Erythroblast (primary cell): ENCODE measurements at regions not wholly inside any gene's neighbourhood (a gene's known extent, or its start where the extent isn't known, plus 50 kb on each side); places are given as distances from the start of the nearest gene placed in this dataset.

Experiments
- GATA1 ChIP-seq: IDR thresholded peaks from 2 replicates; pipeline ENCODE4 v1.6.1; 2011; ENCODE audit warnings: low read depth, mild to moderate bottlenecking, control low read depth, low read length, moderate library complexity
- POLR2A ChIP-seq: IDR thresholded peaks from 2 replicates; pipeline ENCODE4 v1.6.1; 2011; ENCODE audit warnings: mild to moderate bottlenecking, low read length

DNA sequence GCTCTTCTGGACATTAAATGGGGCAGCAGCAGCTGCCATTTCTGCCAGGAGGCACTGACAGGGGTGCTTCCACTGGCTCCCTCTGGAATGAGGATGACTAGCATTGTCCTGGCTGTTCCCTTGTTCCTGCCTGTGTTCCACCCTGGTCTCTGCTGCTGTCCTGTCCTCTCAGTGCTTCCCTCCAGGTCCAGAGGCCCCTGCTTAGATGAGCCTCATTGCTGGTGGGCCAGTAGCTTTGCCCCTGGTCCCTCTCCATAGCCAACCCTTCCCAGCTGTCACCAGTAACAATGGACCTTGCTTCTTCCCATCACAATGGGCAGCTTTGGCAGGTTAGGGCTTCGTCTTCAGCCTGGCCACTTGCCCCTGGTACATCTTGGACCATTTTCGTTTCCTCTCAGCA is 561.1 kb downstream of the TCERG1L start:
- TF ChIP-seq POLR2A = no peak
- no peak for TF ChIP-seq GATA1
